Jurkat, Clone E6-1 (cell line): ENCODE measurements at regions not wholly inside any gene's neighbourhood (a gene's known extent, or its start where the extent isn't known, plus 50 kb on each side); places are given as distances from the start of the nearest gene placed in this dataset.
"Not testable (repeated sequence)": the region's sequence is repeated elsewhere in the genome, so short reads cannot be mapped to it uniquely, and the experiment has no call there.

Experiments used
- DNase-seq: peaks from one replicate; pipeline ENCODE4 v3.0.0-alpha.2; 2011; ENCODE audit warnings: low read depth, low spot score
- H3K4me3 ChIP-seq: 2 replicates; pipeline ENCODE4 v1.5.1; 2011; ENCODE audit warnings: mild to moderate bottlenecking, low read length, control low read depth, moderate library complexity

- DNase-seq = no peak
- no peak overlapping the region for H3K4me3 ChIP-seq
Observed at GRCh38 chr20:53874104-53874503, 196.3 kb downstream of the BCAS1 start.

DNA sequence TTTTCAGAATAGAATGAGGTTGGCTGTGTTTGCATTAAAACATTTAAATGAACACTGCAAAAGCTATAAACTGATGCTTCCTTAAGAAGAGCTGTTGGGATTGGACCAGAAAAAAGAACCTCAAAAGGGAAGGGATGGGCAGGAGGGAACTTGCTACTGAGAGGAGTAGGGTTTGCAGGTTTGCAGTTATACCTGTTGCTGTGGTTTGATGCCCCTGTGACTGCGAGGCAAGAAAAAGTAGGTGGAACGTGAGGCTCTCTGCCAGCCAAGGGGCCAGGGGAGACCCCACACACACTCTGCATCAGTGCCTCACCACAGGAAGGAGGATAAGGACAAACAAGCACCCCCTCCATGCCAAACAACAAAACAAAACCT lies 197.2 kb downstream of the BCAS1 start:
- DNase-seq = no peak
- H3K4me3 ChIP-seq = peak overlapping the region; percentile 46

DNA sequence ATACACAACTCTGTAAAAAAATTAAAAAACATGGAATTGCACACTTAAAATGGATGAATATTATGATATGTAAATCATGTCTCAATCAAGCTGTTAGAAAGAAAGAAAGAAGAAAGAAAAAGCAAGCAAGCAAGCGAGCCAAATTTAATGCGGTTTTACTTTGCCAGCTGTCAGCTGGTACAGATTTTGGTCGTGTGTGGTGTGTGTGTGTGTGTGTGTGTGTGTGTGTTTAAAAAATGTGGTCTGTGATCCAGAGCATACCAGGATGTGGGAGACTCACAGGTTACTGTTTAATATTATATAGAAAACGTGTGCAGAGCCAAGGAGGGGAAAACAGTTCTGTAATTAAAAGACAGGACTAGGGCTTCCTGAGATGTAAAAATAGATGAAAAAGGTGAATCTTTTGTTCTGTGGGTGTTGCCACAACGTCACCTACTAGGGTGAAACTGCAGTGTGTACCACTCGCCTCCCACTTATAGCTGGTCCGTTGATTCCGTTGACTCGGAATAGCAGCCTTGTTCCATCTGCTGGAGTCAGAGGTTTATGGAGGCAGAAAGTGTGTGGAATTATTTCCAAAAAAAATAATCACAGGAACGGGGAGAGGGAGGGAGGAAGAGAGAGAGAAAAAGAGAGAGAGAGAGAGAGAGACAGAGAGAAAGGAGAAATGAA lies 197.7 kb downstream of the BCAS1 start:
- H3K4me3 ChIP-seq = peak overlapping the region; percentile 46
- DNase-seq = peak; percentile 93

- no peak for DNase-seq
- peak overlapping the region; percentile 46 for H3K4me3 ChIP-seq
Observed at GRCh38 chr20:53872081-53872541, 198.3 kb downstream of the BCAS1 start.

GRCh38 chr20:53871541-53871940 lies 198.9 kb downstream of the BCAS1 start:
- DNase-seq = no peak
- no peak overlapping the region for H3K4me3 ChIP-seq

- DNase-seq = no peak
- no peak overlapping the region for H3K4me3 ChIP-seq
Observed at GRCh38 chr20:53870426-53871315, 199.7 kb downstream of the BCAS1 start.

- H3K4me3 ChIP-seq = peak overlapping the region; percentile 25
- peak; percentile 92 for DNase-seq
Observed at GRCh38 chr20:53869466-53870258, 200.7 kb downstream of the BCAS1 start.

- no peak overlapping the region for H3K4me3 ChIP-seq
- DNase-seq = no peak
Observed at GRCh38 chr20:53867741-53868351, 202.5 kb downstream of the BCAS1 start.

GRCh38 chr20:53866794-53867740 lies 203.3 kb downstream of the BCAS1 start:
- H3K4me3 ChIP-seq = no peak overlapping the region
- no peak for DNase-seq

DNA sequence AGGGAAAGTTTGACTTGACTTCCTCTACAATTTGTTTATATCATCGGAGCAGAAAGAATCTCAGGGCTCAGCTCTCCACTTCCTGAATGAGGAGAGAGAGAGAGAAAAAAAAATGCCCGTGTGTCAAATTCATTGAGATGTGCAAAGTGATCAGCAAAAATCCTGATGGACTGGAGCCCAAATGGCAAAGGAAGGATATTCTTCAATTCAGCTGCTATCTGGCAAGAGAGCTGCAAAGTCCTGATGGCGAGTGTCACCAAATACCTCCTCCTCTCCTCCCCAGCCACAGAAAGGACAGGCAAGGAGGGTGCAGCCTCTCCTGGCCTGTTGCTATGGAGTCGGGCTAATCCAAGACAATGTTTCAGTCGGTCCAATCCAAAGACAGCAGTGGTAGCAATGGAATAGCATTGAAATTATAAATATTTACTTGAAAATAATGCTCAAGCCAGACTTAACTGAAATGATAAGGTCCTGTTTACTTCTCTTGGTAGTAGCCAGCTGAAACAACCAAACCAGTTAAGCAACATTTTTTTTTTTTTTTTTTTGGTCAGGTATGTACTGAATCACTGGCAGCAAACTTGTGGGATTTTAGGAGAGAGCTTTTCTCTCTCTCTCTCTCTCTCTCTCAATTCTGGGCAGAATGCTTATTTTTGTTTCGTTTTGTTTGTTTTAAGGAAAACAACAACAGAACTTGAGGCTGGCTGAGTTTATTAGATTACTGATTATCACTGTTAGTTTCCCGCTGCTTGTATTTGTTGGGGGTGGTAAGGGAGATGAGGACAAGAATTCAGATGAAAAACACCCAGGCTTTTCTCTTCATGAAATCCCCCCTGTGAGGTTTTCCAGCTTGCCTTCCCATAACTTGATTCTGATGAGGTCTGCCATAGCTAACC lies 204.2 kb downstream of the BCAS1 start:
- peak overlapping the region; percentile 35 for H3K4me3 ChIP-seq
- no peak for DNase-seq

DNA sequence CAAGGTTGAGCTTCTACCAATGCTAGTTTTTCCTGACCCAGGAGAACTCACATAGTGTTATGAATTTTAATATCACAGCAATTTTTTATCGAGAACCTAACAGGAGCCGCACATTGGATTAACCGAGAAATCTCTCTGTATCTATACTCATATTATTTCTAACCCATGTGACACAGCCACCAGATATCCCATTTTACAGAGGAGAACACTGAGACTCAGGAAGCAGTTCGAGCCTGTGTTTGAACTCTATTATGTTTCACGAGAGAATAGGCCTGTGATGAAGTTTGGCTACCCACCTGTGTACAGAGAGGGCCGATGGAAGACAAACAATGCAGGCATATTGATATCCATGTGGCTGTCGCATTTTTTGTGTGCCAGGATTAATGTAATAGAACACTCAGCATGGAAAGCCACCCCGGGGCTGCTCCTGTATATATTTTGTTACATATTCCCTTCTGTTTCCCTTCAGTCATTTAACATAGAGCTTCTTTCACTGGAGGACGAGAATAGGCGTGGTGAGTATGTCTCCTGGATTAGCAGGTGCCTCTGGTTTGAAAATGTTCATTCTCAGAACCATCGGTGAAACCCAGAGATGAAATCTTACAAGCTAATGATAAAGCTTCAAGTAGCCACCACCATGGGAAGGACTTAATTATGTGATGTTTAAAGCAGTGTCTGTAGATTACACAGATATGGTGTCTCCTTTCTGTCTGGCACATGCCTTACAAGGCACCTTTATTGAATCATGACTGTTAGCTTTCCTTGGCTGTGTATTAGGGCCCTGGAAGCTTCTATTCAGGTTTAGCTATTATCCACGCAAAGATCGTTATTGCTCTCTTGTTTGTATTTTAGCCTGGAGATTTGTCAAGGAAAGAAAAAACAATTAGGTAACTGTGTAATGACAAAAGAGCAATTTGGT lies 205.4 kb downstream of the BCAS1 start:
- not testable (repeated sequence) for H3K4me3 ChIP-seq

GRCh38 chr20:53863923-53864641 lies 206.3 kb downstream of the BCAS1 start:
- H3K4me3 ChIP-seq, DNase-seq: not testable (repeated sequence)

More for the DNA sequence above, 205.4 kb downstream of the BCAS1 start:
- not testable (repeated sequence) for DNase-seq

DNA sequence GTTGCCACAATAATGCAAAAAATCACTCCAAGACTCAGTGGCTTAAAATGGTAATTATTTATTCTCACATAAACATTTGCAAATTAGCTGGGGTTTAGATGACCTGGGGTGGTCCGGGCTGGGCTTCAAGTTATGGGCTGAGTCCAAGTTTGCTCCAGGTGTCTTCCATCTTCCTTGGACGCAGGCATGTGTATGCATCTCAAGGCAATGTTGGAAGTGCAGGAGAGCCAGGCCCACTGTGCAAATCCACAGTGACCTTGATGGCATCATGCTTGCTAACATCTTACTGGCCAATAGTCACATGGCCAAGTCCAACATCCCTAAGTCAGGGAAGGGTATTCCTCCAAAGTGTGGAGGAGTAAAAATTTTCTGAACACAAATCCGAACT lies 206.9 kb downstream of the BCAS1 start:
- not testable (repeated sequence) for DNase-seq, H3K4me3 ChIP-seq

GRCh38 chr20:53863039-53863438 lies 207.4 kb downstream of the BCAS1 start:
- not testable (repeated sequence) for DNase-seq, H3K4me3 ChIP-seq

- DNase-seq, H3K4me3 ChIP-seq: not testable (repeated sequence)
Observed at GRCh38 chr20:53862490-53862889, 207.9 kb downstream of the BCAS1 start.

GRCh38 chr20:53862136-53862397 lies 208.3 kb downstream of the BCAS1 start:
- not testable (repeated sequence) for H3K4me3 ChIP-seq, DNase-seq
